ENCODE measurements at regions not wholly inside any gene's neighbourhood (a gene's known extent, or its start where the extent isn't known, plus 50 kb on each side); places are given as distances from the start of the nearest gene placed in this dataset.
"Not testable (repeated sequence)": the region's sequence is repeated elsewhere in the genome, so short reads cannot be mapped to it uniquely, and the experiment has no call there.

DNA sequence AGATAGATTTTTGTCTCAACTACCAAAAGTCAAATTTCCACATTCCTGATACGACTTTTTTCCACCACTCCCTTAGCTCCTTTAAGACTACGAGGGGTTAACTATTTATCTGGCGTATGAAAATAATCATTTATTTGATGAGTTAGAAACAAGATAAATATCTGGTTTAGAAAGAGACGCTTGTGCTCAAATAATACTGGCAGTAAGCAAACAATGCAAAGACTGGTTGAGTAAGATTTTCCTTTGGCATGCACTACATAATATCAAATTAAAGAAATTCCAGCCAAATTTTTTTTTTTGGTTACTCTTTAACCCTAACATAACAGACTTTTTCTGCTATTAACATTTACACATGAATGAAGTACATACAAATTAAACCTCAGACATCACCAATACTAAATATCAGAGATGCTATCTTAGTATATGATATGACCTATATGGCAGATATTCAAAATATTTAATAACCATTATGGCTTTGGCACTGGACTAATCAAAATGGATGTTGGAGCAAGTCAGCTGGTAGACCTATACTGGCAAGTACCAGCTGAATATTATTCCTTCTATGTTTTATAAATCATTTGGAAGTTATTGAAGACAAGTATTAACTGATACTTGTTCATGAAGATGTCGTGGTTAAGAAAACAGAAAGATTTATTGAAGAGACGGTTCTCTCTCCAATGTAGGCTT, 345.3 kb downstream of the TFAP2B start:
- Histone ChIP-seq H3K9me3 (ENCODE audit: control insufficient read depth, insufficient read depth, low read length) (no peaks in the 10 kb centered on the region), H3K4me3 (ENCODE audit: low read length) (no peak overlapping the region), H3K36me3 (ENCODE audit: control insufficient read depth, insufficient read depth, low read length) (no peaks in the 10 kb centered on the region), H3K27ac (ENCODE audit: low read length) (no peak overlapping the region), H3K27me3 (ENCODE audit: control insufficient read depth, insufficient read depth, low read length) (no peaks in the 10 kb centered on the region), H3K4me1 (ENCODE audit: control insufficient read depth, insufficient read depth, low read length) (no peaks in the 10 kb centered on the region)
- no peak for DNase-seq (ENCODE audit: low read depth, low spot score)
- WGBS (ENCODE audit: insufficient coverage, insufficient read length), result no CpG with 5 or more reads among the region's 6 CpGs

DNA sequence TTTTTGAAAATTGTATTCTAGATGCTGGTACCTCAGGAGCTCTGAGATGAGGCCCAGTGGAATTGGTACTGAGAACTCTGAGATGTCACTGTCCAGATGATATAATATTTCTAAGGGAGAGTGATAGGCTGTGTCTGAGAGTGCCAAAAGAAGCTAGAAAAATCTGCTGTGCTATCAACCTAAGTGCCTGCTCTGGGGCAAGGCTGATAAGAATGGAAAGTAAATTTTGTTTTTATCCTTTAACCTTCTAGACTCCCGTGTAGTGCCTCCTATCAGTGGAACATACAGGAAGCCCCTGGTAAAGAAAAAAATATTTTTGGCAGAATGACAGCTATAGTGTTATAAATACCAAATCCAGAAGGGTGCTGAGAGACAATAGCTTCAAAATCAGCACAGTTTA, 348.2 kb downstream of the TFAP2B start:
- no peaks in the 10 kb centered on the region for H3K27me3 ChIP-seq (ENCODE audit: control insufficient read depth, insufficient read depth, low read length)
- no peaks in the 10 kb centered on the region for H3K4me1 ChIP-seq (ENCODE audit: control insufficient read depth, insufficient read depth, low read length)
- no peaks in the 10 kb centered on the region for H3K36me3 ChIP-seq (ENCODE audit: control insufficient read depth, insufficient read depth, low read length)
- WGBS (ENCODE audit: insufficient coverage, insufficient read length), result no CpG with 5 or more reads among the region's 1 CpG
- no peak for DNase-seq (ENCODE audit: low read depth, low spot score)
- H3K27ac ChIP-seq (ENCODE audit: low read length), result no peak overlapping the region
- no peak overlapping the region for H3K4me3 ChIP-seq (ENCODE audit: low read length)
- H3K9me3 ChIP-seq (ENCODE audit: control insufficient read depth, insufficient read depth, low read length), result no peaks in the 10 kb centered on the region

DNA sequence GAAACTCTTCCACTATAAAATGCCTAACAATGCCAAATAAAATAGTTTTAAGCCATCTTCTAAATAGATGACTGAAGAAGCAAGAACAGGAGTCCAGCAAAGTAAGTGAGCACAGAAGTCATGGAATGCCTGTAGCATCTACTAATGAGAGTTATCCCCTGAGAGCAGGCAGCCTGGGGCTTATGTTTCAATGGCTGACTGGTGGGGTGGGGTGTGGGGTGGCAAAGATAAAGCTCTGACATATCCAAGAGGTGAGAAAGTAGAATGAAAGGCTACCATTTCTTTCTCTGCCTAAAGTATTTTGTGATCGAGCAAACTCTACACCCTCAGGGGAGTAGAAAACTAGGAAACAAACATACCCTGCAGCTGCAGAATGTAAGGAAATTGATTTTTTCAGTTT, 348.8 kb downstream of the TFAP2B start:
- Histone ChIP-seq H3K4me1 (ENCODE audit: control insufficient read depth, insufficient read depth, low read length) (no peaks in the 10 kb centered on the region), H3K36me3 (ENCODE audit: control insufficient read depth, insufficient read depth, low read length) (no peaks in the 10 kb centered on the region), H3K27ac (ENCODE audit: low read length) (no peak overlapping the region), H3K4me3 (ENCODE audit: low read length) (no peak overlapping the region), H3K27me3 (ENCODE audit: control insufficient read depth, insufficient read depth, low read length) (no peaks in the 10 kb centered on the region), H3K9me3 (ENCODE audit: control insufficient read depth, insufficient read depth, low read length) (no peaks in the 10 kb centered on the region)
- no CpG with 5 or more reads among the region's 1 CpG for WGBS (ENCODE audit: insufficient coverage, insufficient read length)
- no peak for DNase-seq (ENCODE audit: low read depth, low spot score)

DNA sequence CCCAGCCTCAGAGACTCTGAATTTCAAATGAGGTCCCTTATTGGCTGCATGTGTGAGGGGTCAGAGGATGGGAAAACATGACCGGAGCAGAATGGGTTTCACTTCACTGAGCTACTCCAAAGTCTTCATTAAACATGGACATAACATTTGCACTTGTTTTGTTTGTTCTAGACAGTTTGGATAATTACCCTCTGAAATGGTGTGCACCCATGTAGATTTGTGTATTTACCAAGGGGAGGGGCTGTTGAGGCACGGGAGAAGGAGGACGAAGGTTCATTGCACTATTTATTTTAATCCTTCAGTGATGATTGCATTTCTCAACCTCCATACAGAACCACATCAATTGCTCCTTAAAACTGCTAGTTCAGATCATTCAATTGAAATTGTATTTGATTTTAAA, 364.2 kb downstream of the TFAP2B start:
- Histone ChIP-seq H3K4me3 (ENCODE audit: low read length) (no peak overlapping the region), H3K27me3 (ENCODE audit: control insufficient read depth, insufficient read depth, low read length) (no peaks in the 10 kb centered on the region), H3K27ac (ENCODE audit: low read length) (no peak overlapping the region), H3K36me3 (ENCODE audit: control insufficient read depth, insufficient read depth, low read length) (no peaks in the 10 kb centered on the region), H3K4me1 (ENCODE audit: control insufficient read depth, insufficient read depth, low read length) (no peaks in the 10 kb centered on the region), H3K9me3 (ENCODE audit: control insufficient read depth, insufficient read depth, low read length) (no peaks in the 10 kb centered on the region)
- no peak for DNase-seq (ENCODE audit: low read depth, low spot score)
- no CpG with 5 or more reads among the region's 3 CpGs for WGBS (ENCODE audit: insufficient coverage, insufficient read length)

DNA sequence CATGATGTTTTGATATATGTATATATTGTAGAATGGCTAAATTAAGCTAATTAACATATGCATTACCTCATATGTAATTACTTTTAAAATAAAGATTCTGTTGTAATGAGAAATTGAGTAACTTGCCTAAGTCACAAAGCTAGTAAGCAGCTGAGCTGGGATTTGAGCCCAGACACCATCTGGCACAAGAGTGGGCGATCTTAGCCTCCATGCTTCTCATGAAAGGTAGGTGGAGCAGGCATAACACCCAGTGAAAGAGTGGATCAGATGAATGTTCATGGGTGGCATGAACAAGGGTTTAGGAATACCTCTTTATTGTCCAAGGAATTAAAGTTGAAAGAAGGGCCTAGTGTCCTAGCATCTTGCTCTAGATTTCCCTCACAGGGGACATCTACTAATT, 365.4 kb downstream of the TFAP2B start:
- Histone ChIP-seq H3K9me3 (ENCODE audit: control insufficient read depth, insufficient read depth, low read length) (no peaks in the 10 kb centered on the region), H3K4me3 (ENCODE audit: low read length) (no peak overlapping the region), H3K27me3 (ENCODE audit: control insufficient read depth, insufficient read depth, low read length) (no peaks in the 10 kb centered on the region), H3K27ac (ENCODE audit: low read length) (no peak overlapping the region), H3K4me1 (ENCODE audit: control insufficient read depth, insufficient read depth, low read length) (no peaks in the 10 kb centered on the region), H3K36me3 (ENCODE audit: control insufficient read depth, insufficient read depth, low read length) (no peaks in the 10 kb centered on the region)
- no CpG with 5 or more reads among the region's 1 CpG for WGBS (ENCODE audit: insufficient coverage, insufficient read length)
- DNase-seq (ENCODE audit: low read depth, low spot score), result no peak

DNA sequence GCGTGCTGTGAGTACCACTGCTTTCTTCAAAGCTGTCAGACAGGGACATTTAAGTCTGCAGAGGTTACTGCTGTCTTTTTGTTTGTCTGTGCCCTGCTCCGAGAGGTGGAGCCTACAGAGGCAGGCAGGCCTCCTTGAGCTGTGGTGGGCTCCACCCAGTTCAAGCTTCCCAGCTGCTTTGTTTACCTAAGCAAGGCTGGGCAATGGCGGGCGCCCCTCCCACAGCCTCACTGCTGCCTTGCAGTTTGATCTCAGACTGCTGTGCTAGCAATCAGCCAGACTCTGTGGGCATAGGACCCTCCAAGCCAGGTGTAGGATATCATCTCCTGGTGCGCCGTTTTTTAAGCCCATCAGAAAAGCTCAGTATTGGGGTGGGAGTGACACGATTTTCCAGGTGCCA, 374.5 kb downstream of the TFAP2B start:
- not testable (repeated sequence) for H3K27ac ChIP-seq (ENCODE audit: low read length); DNase-seq (ENCODE audit: low read depth, low spot score); H3K4me1 ChIP-seq (ENCODE audit: control insufficient read depth, insufficient read depth, low read length); H3K4me3 ChIP-seq (ENCODE audit: low read length); H3K9me3 ChIP-seq (ENCODE audit: control insufficient read depth, insufficient read depth, low read length); H3K27me3 ChIP-seq (ENCODE audit: control insufficient read depth, insufficient read depth, low read length); H3K36me3 ChIP-seq (ENCODE audit: control insufficient read depth, insufficient read depth, low read length)
- no CpG with 5 or more reads among the region's 7 CpGs for WGBS (ENCODE audit: insufficient coverage, insufficient read length)

DNA sequence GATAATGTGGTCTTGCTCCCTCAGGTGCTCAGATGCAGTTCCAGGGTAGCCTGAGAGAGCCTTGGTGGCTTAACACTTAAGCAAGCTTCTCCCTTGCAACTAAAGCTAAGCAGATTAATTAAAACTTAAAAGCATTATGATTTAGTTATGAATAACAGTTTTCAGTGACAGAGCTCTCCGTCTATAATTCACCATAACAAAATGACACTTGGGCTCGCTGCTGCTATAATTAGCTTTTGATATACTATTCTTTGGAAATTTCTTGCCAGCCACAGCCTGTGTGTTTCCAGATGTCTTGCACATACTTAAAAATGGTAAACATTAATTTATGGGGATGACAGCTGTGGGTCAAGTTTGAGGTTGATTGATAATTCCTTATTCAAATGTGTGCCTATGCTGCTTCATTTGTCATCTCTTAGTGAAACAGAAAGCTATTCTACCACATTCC, 380.5 kb downstream of the TFAP2B start:
- Histone ChIP-seq H3K27me3 (ENCODE audit: control insufficient read depth, insufficient read depth, low read length) (no peaks in the 10 kb centered on the region), H3K9me3 (ENCODE audit: control insufficient read depth, insufficient read depth, low read length) (no peaks in the 10 kb centered on the region), H3K36me3 (ENCODE audit: control insufficient read depth, insufficient read depth, low read length) (no peaks in the 10 kb centered on the region), H3K4me3 (ENCODE audit: low read length) (no peak overlapping the region), H3K27ac (ENCODE audit: low read length) (no peak overlapping the region), H3K4me1 (ENCODE audit: control insufficient read depth, insufficient read depth, low read length) (no peaks in the 10 kb centered on the region)
- no CpG with 5 or more reads among the region's 2 CpGs for WGBS (ENCODE audit: insufficient coverage, insufficient read length)
- DNase-seq (ENCODE audit: low read depth, low spot score), result no peak

DNA sequence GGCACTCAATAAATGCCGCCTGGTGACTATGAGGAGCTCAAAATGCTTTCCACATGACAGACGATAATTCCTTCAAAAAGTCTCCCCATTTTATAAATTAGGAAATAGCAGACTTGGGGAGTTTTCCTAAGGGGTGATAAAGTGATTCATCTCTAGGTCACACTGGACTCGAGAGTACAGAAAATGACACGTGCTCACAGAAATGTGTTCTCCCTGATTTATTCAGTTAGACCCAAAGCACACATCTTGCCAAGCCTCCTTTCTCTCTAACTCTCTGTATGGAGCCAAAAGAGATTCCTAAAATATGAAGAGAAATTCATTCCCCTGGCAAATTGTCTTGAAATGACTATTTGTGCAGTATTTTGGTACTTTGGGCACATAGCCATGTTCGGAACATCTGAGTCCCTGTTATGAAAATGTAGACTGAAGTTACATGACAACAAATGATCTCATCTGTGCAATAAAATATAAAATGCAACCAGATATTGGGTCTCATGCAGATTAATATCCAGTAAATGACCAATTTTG, 381.1 kb downstream of the TFAP2B start:
- Histone ChIP-seq H3K36me3 (ENCODE audit: control insufficient read depth, insufficient read depth, low read length) (no peaks in the 10 kb centered on the region), H3K27ac (ENCODE audit: low read length) (no peak overlapping the region), H3K4me3 (ENCODE audit: low read length) (no peak overlapping the region), H3K4me1 (ENCODE audit: control insufficient read depth, insufficient read depth, low read length) (no peaks in the 10 kb centered on the region), H3K9me3 (ENCODE audit: control insufficient read depth, insufficient read depth, low read length) (no peaks in the 10 kb centered on the region), H3K27me3 (ENCODE audit: control insufficient read depth, insufficient read depth, low read length) (no peaks in the 10 kb centered on the region)
- WGBS (ENCODE audit: insufficient coverage, insufficient read length), result no CpG with 5 or more reads among the region's 5 CpGs
- no peak for DNase-seq (ENCODE audit: low read depth, low spot score)

DNA sequence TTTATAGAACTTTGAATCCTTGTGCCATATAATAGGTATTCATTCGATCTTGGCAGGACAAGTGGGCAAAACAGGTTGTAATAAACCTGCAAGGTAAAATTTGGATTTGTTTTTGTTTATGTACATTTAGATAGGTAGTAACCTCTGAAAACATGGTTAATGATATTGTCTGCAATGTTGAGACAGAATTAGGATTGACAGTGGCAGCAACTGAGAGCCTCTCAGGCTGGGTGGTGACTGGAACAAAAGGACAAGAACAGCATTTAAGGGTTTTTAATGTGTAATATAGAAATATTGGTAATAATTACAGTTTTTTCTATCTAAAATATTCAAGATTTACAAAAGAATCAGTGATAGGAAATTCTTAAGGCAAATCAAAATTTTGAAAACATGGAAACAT, 382.0 kb downstream of the TFAP2B start:
- no peak for DNase-seq (ENCODE audit: low read depth, low spot score)
- WGBS (ENCODE audit: insufficient coverage, insufficient read length), result no CpG with 5 or more reads among the region's 1 CpG
- Histone ChIP-seq H3K27me3 (ENCODE audit: control insufficient read depth, insufficient read depth, low read length) (no peaks in the 10 kb centered on the region), H3K4me3 (ENCODE audit: low read length) (no peak overlapping the region), H3K36me3 (ENCODE audit: control insufficient read depth, insufficient read depth, low read length) (no peaks in the 10 kb centered on the region), H3K4me1 (ENCODE audit: control insufficient read depth, insufficient read depth, low read length) (no peaks in the 10 kb centered on the region), H3K27ac (ENCODE audit: low read length) (no peak overlapping the region), H3K9me3 (ENCODE audit: control insufficient read depth, insufficient read depth, low read length) (no peaks in the 10 kb centered on the region)

DNA sequence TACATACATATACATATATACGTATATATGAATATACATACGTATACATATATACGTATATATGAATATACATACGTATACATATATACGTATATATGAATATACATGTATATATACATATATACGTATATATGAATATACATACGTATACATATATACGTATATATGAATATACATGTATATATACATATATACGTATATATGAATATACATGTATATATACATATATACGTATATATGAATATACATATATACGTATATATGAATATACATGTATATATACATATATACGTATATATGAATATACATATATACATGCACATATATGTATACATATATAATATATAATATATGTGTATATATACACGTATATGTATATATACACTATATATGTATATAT, 384.0 kb downstream of the TFAP2B start:
- WGBS (ENCODE audit: insufficient coverage, insufficient read length), result no CpG with 5 or more reads among the region's 13 CpGs
- not testable (repeated sequence) for H3K4me1 ChIP-seq (ENCODE audit: control insufficient read depth, insufficient read depth, low read length); H3K27me3 ChIP-seq (ENCODE audit: control insufficient read depth, insufficient read depth, low read length); H3K4me3 ChIP-seq (ENCODE audit: low read length); H3K9me3 ChIP-seq (ENCODE audit: control insufficient read depth, insufficient read depth, low read length); DNase-seq (ENCODE audit: low read depth, low spot score); H3K27ac ChIP-seq (ENCODE audit: low read length); H3K36me3 ChIP-seq (ENCODE audit: control insufficient read depth, insufficient read depth, low read length)

DNA sequence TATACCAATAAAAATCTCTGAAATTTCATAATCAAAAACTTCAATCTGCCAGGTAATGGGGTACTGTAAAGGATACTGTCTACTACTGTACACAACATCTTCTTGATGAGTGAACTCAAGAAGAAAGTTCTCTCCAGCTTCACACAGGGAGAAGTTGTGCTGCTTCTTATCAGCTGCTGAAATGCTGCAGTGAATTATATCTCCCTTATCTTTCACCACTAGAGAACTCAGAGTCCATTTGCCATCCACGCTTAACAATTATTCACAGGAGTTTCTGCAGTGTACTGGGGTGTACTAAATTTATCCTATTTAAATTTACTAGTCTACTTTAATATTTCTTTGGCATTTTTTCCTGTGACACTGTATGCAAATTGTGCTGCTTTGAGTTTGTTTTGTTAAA, 384.8 kb downstream of the TFAP2B start:
- WGBS (ENCODE audit: insufficient coverage, insufficient read length), result no CpG with 5 or more reads among the region's 1 CpG
- Histone ChIP-seq H3K9me3 (ENCODE audit: control insufficient read depth, insufficient read depth, low read length) (no peaks in the 10 kb centered on the region), H3K4me3 (ENCODE audit: low read length) (no peak overlapping the region), H3K36me3 (ENCODE audit: control insufficient read depth, insufficient read depth, low read length) (no peaks in the 10 kb centered on the region), H3K27ac (ENCODE audit: low read length) (no peak overlapping the region), H3K27me3 (ENCODE audit: control insufficient read depth, insufficient read depth, low read length) (no peaks in the 10 kb centered on the region), H3K4me1 (ENCODE audit: control insufficient read depth, insufficient read depth, low read length) (no peaks in the 10 kb centered on the region)
- no peak for DNase-seq (ENCODE audit: low read depth, low spot score)

Measured in iPS DF 6.9 (cell line).